OCI-LY3 (cell line): ENCODE measurements at regions not wholly inside any gene's neighbourhood (a gene's known extent, or its start where the extent isn't known, plus 50 kb on each side); places are given as distances from the start of the nearest gene placed in this dataset.

Experiments used
- H2AFZ ChIP-seq: fragments of 200-600, 300-600 bp; shearing (Covaris generic); 2 replicates; pipeline ENCODE4 v1.6.0; 2014; ENCODE audit warnings: antibody characterized with exemption, low read depth, low read length
- H3K27ac ChIP-seq: fragments of 200-600, 300-600 bp; sonication (generic); 2 replicates; pipeline ENCODE4 v1.5.1; 2014; ENCODE audit warnings: mild to moderate bottlenecking, low read length, moderate library complexity, mixed read lengths
- H3K27me3 ChIP-seq: fragments of 200-600, 300-600 bp; sonication (generic); 2 replicates; pipeline ENCODE4 v1.6.1; 2014; ENCODE audit warnings: low read depth, low read length, mixed read lengths
- H3K36me3 ChIP-seq: fragments of 200-600, 300-600 bp; sonication (generic); replicated peaks from 2 replicates; pipeline ENCODE3; 2014; ENCODE audit warnings: low read depth, low read length, mixed read lengths
- H3K4me1 ChIP-seq: fragments of 300-600, 200-600 bp; sonication (generic); 2 replicates; pipeline ENCODE4 v1.6.1; 2014; ENCODE audit warnings: low read length, mixed read lengths
- H3K4me2 ChIP-seq: fragments of 200-600, 300-600 bp; sonication (generic); 2 replicates; pipeline ENCODE4 v1.6.1; 2014; ENCODE audit warnings: low read length, mixed read lengths
- H3K4me3 ChIP-seq: fragments of 300-600, 200-600 bp; sonication (generic); 2 replicates; pipeline ENCODE4 v1.5.1; 2014; ENCODE audit warnings: antibody characterized with exemption, mild to moderate bottlenecking, low read length, moderate library complexity
- H3K79me2 ChIP-seq: fragments of 300-600, 200-600 bp; shearing (Covaris generic); 2 replicates; pipeline ENCODE4 v1.6.1; 2014; ENCODE audit warnings: mild to moderate bottlenecking, low read length, mixed read lengths
- H3K9ac ChIP-seq: fragments of 300-600, 200-600 bp; shearing (Covaris generic); 2 replicates; pipeline ENCODE4 v1.6.0; 2014; ENCODE audit warnings: mild to moderate bottlenecking, low read length, moderate library complexity
- H3K9me3 ChIP-seq: fragments of 200-600, 300-600 bp; shearing (Covaris generic); 2 replicates; pipeline ENCODE4 v1.6.1; 2014; ENCODE audit warnings: low read length, mixed read lengths; ENCODE audit not compliant: insufficient read depth
- H4K20me1 ChIP-seq: fragments of 200-600, 300-600 bp; sonication (generic); 2 replicates; pipeline ENCODE4 v1.6.1; 2016; ENCODE audit warnings: low read length, mixed read lengths; ENCODE audit not compliant: insufficient read depth
- EZH2phosphoT487 ChIP-seq: fragments of 200-600 bp; shearing (Covaris generic); IDR thresholded peaks from 2 replicates; pipeline ENCODE4 v1.6.1; 2018; ENCODE audit warnings: antibody characterized with exemption, mixed run types, low read depth
- TF ChIP-seq, protein P1 (sequence below): fragments of 200-600, 300-600 bp; sonication (generic); IDR thresholded peaks from 2 replicates; pipeline ENCODE4 v1.5.1; 2014; ENCODE audit warnings: antibody characterized with exemption, low read length, low read depth

DNA sequence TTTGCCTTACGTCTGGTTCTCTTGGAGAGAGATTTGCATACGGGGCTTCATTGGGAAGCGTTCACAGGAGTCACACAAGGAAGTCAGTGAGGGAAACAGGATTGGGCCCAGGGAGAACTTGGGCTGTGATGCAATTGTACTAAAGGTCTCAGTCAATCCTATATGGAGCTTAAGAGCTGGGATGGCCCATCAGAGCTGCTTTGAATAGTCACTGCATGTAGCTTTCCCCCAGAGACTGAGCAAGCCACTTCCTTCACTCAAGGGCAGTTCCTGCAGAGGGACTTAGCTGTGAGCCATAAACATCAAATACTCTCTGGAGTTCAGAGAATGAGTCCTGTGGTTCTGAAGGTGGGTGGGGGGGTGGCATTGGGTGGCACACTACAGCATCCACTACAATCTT, 605.4 kb downstream of the MED13L start:
- TF ChIP-seq, protein P1, sequence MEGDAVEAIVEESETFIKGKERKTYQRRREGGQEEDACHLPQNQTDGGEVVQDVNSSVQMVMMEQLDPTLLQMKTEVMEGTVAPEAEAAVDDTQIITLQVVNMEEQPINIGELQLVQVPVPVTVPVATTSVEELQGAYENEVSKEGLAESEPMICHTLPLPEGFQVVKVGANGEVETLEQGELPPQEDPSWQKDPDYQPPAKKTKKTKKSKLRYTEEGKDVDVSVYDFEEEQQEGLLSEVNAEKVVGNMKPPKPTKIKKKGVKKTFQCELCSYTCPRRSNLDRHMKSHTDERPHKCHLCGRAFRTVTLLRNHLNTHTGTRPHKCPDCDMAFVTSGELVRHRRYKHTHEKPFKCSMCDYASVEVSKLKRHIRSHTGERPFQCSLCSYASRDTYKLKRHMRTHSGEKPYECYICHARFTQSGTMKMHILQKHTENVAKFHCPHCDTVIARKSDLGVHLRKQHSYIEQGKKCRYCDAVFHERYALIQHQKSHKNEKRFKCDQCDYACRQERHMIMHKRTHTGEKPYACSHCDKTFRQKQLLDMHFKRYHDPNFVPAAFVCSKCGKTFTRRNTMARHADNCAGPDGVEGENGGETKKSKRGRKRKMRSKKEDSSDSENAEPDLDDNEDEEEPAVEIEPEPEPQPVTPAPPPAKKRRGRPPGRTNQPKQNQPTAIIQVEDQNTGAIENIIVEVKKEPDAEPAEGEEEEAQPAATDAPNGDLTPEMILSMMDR = no peak
- no peak for TF ChIP-seq EZH2phosphoT487
- no peak overlapping the region for H2AFZ ChIP-seq
- H3K4me1 ChIP-seq = no peaks in the 10 kb centered on the region
- H4K20me1 ChIP-seq = no peaks in the 10 kb centered on the region
- H3K79me2 ChIP-seq = no peaks in the 10 kb centered on the region
- no peak overlapping the region for H3K4me3 ChIP-seq
- H3K4me2 ChIP-seq = no peak overlapping the region
- H3K27me3 ChIP-seq = no peaks in the 10 kb centered on the region; the same call in 1 of the 2 replicates
- no peak overlapping the region for H3K27ac ChIP-seq
- H3K9me3 ChIP-seq = no peaks in the 10 kb centered on the region
- H3K9ac ChIP-seq = no peak overlapping the region
- H3K36me3 ChIP-seq = no peaks in the 10 kb centered on the region

DNA sequence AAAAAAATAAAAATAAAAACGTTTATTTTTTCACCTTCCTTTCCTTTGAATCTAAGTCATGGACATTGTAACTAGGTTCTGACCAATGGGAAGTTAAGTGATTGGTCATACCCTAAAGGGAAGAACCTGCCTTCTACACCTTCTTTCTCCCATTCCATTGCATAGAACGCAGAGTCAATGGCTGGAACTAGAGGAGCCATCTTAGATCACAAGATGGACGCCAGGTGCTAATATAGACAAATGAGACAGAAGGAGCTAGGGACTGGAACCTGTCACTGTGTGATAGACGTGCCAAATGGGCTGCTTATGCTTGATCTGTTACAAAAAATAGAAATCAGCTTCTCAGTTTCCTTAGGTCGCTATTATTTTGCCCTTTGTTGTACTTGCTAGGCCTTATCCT, 606.6 kb downstream of the MED13L start:
- no peak overlapping the region for H3K27ac ChIP-seq
- peaks cover 2% of the 10 kb centered on the region; the same call in 1 of the 2 replicates for H3K27me3 ChIP-seq
- no peak overlapping the region for H3K9ac ChIP-seq
- no peaks in the 10 kb centered on the region for H3K9me3 ChIP-seq
- H3K4me2 ChIP-seq = no peak overlapping the region
- H2AFZ ChIP-seq = no peak overlapping the region
- no peaks in the 10 kb centered on the region for H3K4me1 ChIP-seq
- no peak overlapping the region for H3K4me3 ChIP-seq
- no peaks in the 10 kb centered on the region for H3K36me3 ChIP-seq
- no peaks in the 10 kb centered on the region for H4K20me1 ChIP-seq
- TF ChIP-seq EZH2phosphoT487 = no peak
- TF ChIP-seq, protein P1 = no peak
- H3K79me2 ChIP-seq = no peaks in the 10 kb centered on the region

DNA sequence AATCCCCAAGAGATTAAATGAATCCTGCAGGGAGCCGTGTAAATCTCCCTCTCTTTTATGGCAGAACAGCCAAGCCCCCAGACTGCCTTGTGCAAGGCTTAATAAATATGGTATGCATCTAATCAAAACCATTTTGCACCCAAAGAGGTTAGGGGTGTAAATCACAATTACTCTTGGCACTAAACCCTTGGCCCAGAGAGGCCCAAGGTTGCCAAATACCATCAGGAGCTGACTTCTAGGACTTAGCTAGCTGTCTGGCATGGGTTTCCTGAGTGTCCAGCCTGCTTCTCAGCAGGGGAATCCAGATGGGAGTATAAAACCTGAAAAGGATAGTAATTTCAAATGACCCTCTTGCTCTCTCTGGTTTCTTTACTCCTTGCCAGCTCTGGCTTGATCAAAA, 610.4 kb downstream of the MED13L start:
- H4K20me1 ChIP-seq = no peaks in the 10 kb centered on the region
- no peak for TF ChIP-seq EZH2phosphoT487
- TF ChIP-seq, protein P1 = no peak
- no peaks in the 10 kb centered on the region for H3K4me1 ChIP-seq

DNA sequence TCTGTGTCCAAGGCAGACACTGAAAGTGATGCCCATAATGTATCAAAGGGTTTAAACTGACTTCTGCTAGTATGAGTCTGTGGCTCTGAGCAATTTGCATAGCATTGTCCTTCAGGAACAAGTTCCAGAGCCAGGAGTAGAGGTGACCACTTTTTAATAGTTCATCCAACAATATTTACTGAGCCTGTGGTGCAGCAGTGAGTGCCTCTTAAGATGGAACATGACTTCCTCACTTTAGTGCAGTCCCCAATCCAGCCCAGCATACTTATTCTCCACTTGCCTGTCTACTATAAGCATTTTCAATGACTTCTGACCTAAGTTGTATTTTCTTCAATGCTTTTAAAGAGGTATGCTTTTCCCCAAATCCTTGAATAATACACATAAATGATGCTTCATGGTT, 611.3 kb downstream of the MED13L start:
- Histone ChIP-seq H3K27ac (no peak overlapping the region), H2AFZ (no peak overlapping the region), H3K4me3 (no peak overlapping the region), H3K4me2 (no peak overlapping the region), H3K9me3 (no peaks in the 10 kb centered on the region), H3K9ac (no peak overlapping the region), H4K20me1 (no peaks in the 10 kb centered on the region), H3K79me2 (no peaks in the 10 kb centered on the region), H3K36me3 (no peaks in the 10 kb centered on the region), H3K4me1 (no peaks in the 10 kb centered on the region), H3K27me3 (peaks cover 4% of the 10 kb centered on the region; the same call in 1 of the 2 replicates)
- no peak for TF ChIP-seq EZH2phosphoT487
- TF ChIP-seq, protein P1 = no peak

More for the DNA sequence above, 610.4 kb downstream of the MED13L start:
- Histone ChIP-seq H3K36me3 (no peaks in the 10 kb centered on the region), H2AFZ (no peak overlapping the region), H3K9ac (no peak overlapping the region), H3K4me2 (no peak overlapping the region), H3K27me3 (peaks cover 4% of the 10 kb centered on the region; the same call in 1 of the 2 replicates), H3K9me3 (no peaks in the 10 kb centered on the region), H3K4me3 (no peak overlapping the region), H3K27ac (no peak overlapping the region), H3K79me2 (no peaks in the 10 kb centered on the region)
